Gastrocnemius medialis (tissue), 4 donors: ENCODE measurements at regions not wholly inside any gene's neighbourhood (a gene's known extent, or its start where the extent isn't known, plus 50 kb on each side); places are given as distances from the start of the nearest gene placed in this dataset.

ENCODE experiments used
- ATAC-seq, 2 donors: fragments of 150-250 bp; one replicate each; pipeline ENCODE4 v1.9.1; 2016
- DNase-seq, 2 donors: peaks; one replicate each; pipeline ENCODE4 v3.0.0-alpha.2; 2019
- H3K27ac ChIP-seq, 4 donors: fragments of 200-600 bp; sonication (generic); 1 replicate in 1 of 4; 2 replicates in 3 of 4; pipeline ENCODE4 v1.5.1; 2016 to 2018; ENCODE audit warnings: mild to moderate bottlenecking in 2 of 4, moderate library complexity in 1 of 4
- H3K27me3 ChIP-seq, 3 donors: fragments of 200-600 bp; sonication (generic) in 2 of 3; 1 replicate in 1 of 3; 2 replicates in 2 of 3; pipeline versions ENCODE4 v1.5.1 to v1.6.0; 2016 to 2019; ENCODE audit warnings: mild to moderate bottlenecking in 1 of 3, moderate library complexity in 1 of 3
- H3K36me3 ChIP-seq, 2 donors: fragments of 200-600 bp; sonication (generic) in 1 of 2; one replicate each; pipeline ENCODE4 v1.5.1; 2017 to 2018
- H3K4me1 ChIP-seq, 2 donors: fragments of 200-600 bp; sonication (generic) in 1 of 2; one replicate each; pipeline ENCODE4 v1.5.1; 2016 to 2017; ENCODE audit warnings: mild to moderate bottlenecking in 2 of 2
- H3K4me3 ChIP-seq, 4 donors: fragments of 200-600 bp; sonication (generic) in 3 of 4; 1 replicate in 1 of 4; 2 replicates in 3 of 4; pipeline ENCODE4 v1.5.1; 2016 to 2019; ENCODE audit warnings: mild to moderate bottlenecking in 2 of 4
- H3K9me3 ChIP-seq, 3 donors: fragments of 200-600 bp; sonication (generic) in 2 of 3; 1 replicate in 1 of 3; 2 replicates in 2 of 3; pipeline ENCODE4 v1.5.1; 2016 to 2019
- POLR2A ChIP-seq, 2 donors: fragments of 450-650 bp; IDR thresholded peaks; one replicate each; pipeline ENCODE4 v1.6.1; 2017; ENCODE audit warnings: antibody characterized with exemption in 2 of 2, mild to moderate bottlenecking in 2 of 2, moderate library complexity in 2 of 2
- in situ Hi-C, 4 donors: fragments of 200-750 bp; cut with MboI; loops; one replicate each; pipeline versions ENCODE4 v1.15.0 to v1.8.0; 2017; ENCODE audit warnings: low sequenced_read_pairs in 4 of 4
- intact Hi-C: fragments of 100-400 bp; cut with DNase I; formaldehyde crosslinking; loops from one replicate; pipeline ENCODE4 v1.15.1; 2023; ENCODE audit warnings: low total_unique reads
- TF ChIP-seq, protein P1 (sequence below), 5 experiments: fragments of 450-650 bp in 3 of 5; fragments of 200-600 bp in 2 of 5; sonication (generic) in 2 of 5; IDR thresholded peaks in 4 of 5; conservative IDR thresholded peaks in 1 of 5; 1 replicate in 4 of 5; 2 replicates in 1 of 5; pipeline ENCODE4 v1.5.1; 2016 to 2019; ENCODE audit warnings: antibody characterized with exemption in 5 of 5, mild to moderate bottlenecking in 3 of 5, moderate library complexity in 3 of 5

DNA sequence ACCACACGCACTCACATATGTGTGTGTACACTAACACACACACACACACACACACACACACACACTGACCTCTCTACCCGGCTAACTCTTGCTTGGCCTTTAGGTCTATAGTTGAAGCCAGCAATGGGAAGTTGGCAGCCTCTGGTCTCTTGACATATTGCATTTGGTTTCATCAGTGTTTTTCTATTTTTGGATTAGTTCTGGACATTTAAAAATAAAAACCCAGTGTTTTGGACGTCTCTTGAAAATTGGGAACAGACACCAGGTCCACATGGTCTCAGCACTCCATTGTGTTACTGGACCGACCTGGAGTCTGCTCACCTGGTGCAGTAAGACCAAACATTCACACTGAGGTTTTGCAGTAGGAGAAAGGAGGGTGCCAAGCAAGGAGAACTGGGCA lies 50.4 kb upstream of the AFF3 start:
- H3K36me3 ChIP-seq: no peaks in the 10 kb centered on the region
- no peaks in the 10 kb centered on the region for H3K9me3 ChIP-seq
- H3K4me3 ChIP-seq: no peak overlapping the region
- intact Hi-C loops: no loop called here
- ATAC-seq (no peak), DNase-seq (no peak)
- peaks cover 14 to 25% of the 10 kb centered on the region in 2 donors for H3K4me1 ChIP-seq
- TF ChIP-seq POLR2A (IDR thresholded peaks at IDR 0.05): no peak
- TF ChIP-seq, protein P1, sequence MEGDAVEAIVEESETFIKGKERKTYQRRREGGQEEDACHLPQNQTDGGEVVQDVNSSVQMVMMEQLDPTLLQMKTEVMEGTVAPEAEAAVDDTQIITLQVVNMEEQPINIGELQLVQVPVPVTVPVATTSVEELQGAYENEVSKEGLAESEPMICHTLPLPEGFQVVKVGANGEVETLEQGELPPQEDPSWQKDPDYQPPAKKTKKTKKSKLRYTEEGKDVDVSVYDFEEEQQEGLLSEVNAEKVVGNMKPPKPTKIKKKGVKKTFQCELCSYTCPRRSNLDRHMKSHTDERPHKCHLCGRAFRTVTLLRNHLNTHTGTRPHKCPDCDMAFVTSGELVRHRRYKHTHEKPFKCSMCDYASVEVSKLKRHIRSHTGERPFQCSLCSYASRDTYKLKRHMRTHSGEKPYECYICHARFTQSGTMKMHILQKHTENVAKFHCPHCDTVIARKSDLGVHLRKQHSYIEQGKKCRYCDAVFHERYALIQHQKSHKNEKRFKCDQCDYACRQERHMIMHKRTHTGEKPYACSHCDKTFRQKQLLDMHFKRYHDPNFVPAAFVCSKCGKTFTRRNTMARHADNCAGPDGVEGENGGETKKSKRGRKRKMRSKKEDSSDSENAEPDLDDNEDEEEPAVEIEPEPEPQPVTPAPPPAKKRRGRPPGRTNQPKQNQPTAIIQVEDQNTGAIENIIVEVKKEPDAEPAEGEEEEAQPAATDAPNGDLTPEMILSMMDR (IDR thresholded peaks at IDR 0.05 in 4 of 5, conservative IDR thresholded peaks at IDR 0.05 in 1 of 5): no peak
- in situ Hi-C loops: no loop called here
- H3K27me3 ChIP-seq: no peaks in the 10 kb centered on the region
- H3K27ac ChIP-seq: peak overlapping the region; percentile 2 to 40 (median 20)

DNA sequence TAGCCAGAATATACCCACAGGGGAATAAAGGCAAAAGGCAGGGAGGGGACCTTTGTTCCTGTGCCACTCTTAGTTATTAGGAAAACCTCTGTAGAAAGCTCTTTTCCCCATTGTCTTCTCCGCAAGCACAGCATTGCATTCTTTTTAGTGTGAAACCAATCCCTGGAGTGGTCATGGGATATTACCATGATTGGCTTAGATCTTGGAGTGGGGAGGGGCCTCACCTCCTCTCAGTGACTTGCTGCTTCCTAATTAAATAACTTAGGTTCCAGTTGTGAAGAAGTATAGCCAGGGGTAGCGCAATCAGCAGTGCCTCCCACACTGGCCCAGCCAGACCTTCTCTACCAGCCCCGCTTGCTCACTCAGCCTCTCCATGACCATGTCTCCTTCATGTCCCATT lies 49.9 kb upstream of the AFF3 start:
- no peak for ATAC-seq
- Histone ChIP-seq H3K27ac (peak overlapping the region in 1 of 4 donors; percentile 27), H3K9me3 (no peaks in the 10 kb centered on the region), H3K4me1 (peaks cover 9 to 20% of the 10 kb centered on the region in 2 donors), H3K4me3 (no peak overlapping the region), H3K36me3 (no peaks in the 10 kb centered on the region), H3K27me3 (no peaks in the 10 kb centered on the region)
- TF ChIP-seq, protein P1 (IDR thresholded peaks at IDR 0.05 in 4 of 5, conservative IDR thresholded peaks at IDR 0.05 in 1 of 5): no peak
- TF ChIP-seq POLR2A (IDR thresholded peaks at IDR 0.05): no peak
- intact Hi-C loops (no loop called here), in situ Hi-C loops (no loop called here)
- no peak for DNase-seq
